ENCODE measurements at regions not wholly inside any gene's neighbourhood (a gene's known extent, or its start where the extent isn't known, plus 50 kb on each side); places are given as distances from the start of the nearest gene placed in this dataset.

GRCh38 chr6:27146706-27147505, 100.6 kb upstream of the PRSS16 start:
- peak; percentile 99 for TF ChIP-seq POLR2AphosphoS5 (IDR thresholded peaks at IDR 0.05; ENCODE audit: low read depth)
- TF ChIP-seq CTCF (conservative IDR thresholded peaks at IDR 0.05; ENCODE audit: low read depth in 2 of 2) = no peak
- TF ChIP-seq EZH2 (IDR thresholded peaks at IDR 0.05; ENCODE audit: low read depth, unreplicated experiment) = no peak
- TF ChIP-seq REST (IDR thresholded peaks at IDR 0.05; ENCODE audit: unreplicated experiment) = no peak
- peak; percentile 97 for TF ChIP-seq CREB1 (CRISPR knock-in tag; IDR thresholded peaks at IDR 0.05; ENCODE audit: low read depth)
- TF ChIP-seq EZH2phosphoT487 (IDR thresholded peaks at IDR 0.05; ENCODE audit: unreplicated experiment) = no peak
- TF ChIP-seq NANOG (IDR thresholded peaks at IDR 0.05; ENCODE audit: borderline replicate concordance) = no peak
- no peak for TF ChIP-seq ZNF331 (CRISPR knock-in tag; IDR thresholded peaks at IDR 0.05; ENCODE audit: low read depth)
- peak; percentile 77; the same call in 1 of the 2 replicates for TF ChIP-seq ETS1 (IDR thresholded peaks at IDR 0.05)
- TF ChIP-seq JUNB (IDR thresholded peaks at IDR 0.05; ENCODE audit: unreplicated experiment) = peak; percentile 46
